ENCODE measurements at regions not wholly inside any gene's neighbourhood (a gene's known extent, or its start where the extent isn't known, plus 50 kb on each side); places are given as distances from the start of the nearest gene placed in this dataset.

- Histone ChIP-seq H3K27ac (no peak overlapping the region), H3K27me3 (no peaks in the 10 kb centered on the region), H3K9me3 (no peaks in the 10 kb centered on the region), H3K4me1 (peaks cover 0 to 15% (median 7%) of the 10 kb centered on the region in 4 donors), H3K4me3 (no peak overlapping the region), H3K36me3 (no peaks in the 10 kb centered on the region)
- WGBS, 5 donors, result 58 to 70% (median 62%) methylated on average over 2 of the region's 2 CpGs
- no peak for DNase-seq
- TF ChIP-seq POLR2A (IDR thresholded peaks at IDR 0.05), result no peak
- no peak for TF ChIP-seq POLR2AphosphoS5 (IDR thresholded peaks at IDR 0.05)
- no peak for TF ChIP-seq EP300 (IDR thresholded peaks at IDR 0.05)
- TF ChIP-seq CTCF (IDR thresholded peaks at IDR 0.05), result no peak
- intact Hi-C loops (cut with DNase I; ENCODE audit: low total_unique reads), result no loop called here
Measured at GRCh38 chr9:108467161-108467560, 388.6 kb downstream of the ACTL7B start.

- 82 to 95% (median 88%) methylated on average over 2 of the region's 2 CpGs for WGBS, 5 donors
- intact Hi-C loops (cut with DNase I; ENCODE audit: low total_unique reads), result no loop called here
- Histone ChIP-seq H3K4me3 (no peak overlapping the region), H3K27me3 (no peaks in the 10 kb centered on the region), H3K27ac (no peak overlapping the region), H3K4me1 (peaks cover 0 to 15% (median 7%) of the 10 kb centered on the region in 4 donors), H3K9me3 (no peaks in the 10 kb centered on the region), H3K36me3 (no peaks in the 10 kb centered on the region)
- TF ChIP-seq EP300 (IDR thresholded peaks at IDR 0.05) (no peak), CTCF (IDR thresholded peaks at IDR 0.05) (no peak), POLR2AphosphoS5 (IDR thresholded peaks at IDR 0.05) (no peak), POLR2A (IDR thresholded peaks at IDR 0.05) (no peak)
- DNase-seq, result no peak
Measured at GRCh38 chr9:108466304-108466703, 389.5 kb downstream of the ACTL7B start.

GRCh38 chr9:108463932-108464606 lies 391.7 kb downstream of the ACTL7B start:
- TF ChIP-seq POLR2A (IDR thresholded peaks at IDR 0.05), result no peak
- TF ChIP-seq POLR2AphosphoS5 (IDR thresholded peaks at IDR 0.05), result no peak
- TF ChIP-seq EP300 (IDR thresholded peaks at IDR 0.05), result no peak
- no peak for TF ChIP-seq CTCF (IDR thresholded peaks at IDR 0.05)
- 81 to 87% (median 84%) methylated on average over 3 of the region's 3 CpGs for WGBS, 5 donors
- H3K4me3 ChIP-seq, result no peak overlapping the region
- H3K4me1 ChIP-seq, result peaks cover 0 to 15% (median 7%) of the 10 kb centered on the region in 4 donors
- DNase-seq, result no peak
- intact Hi-C loops (cut with DNase I; ENCODE audit: low total_unique reads), result no loop called here
- H3K27ac ChIP-seq, result no peak overlapping the region
- no peaks in the 10 kb centered on the region for H3K9me3 ChIP-seq
- H3K36me3 ChIP-seq, result no peaks in the 10 kb centered on the region
- no peaks in the 10 kb centered on the region for H3K27me3 ChIP-seq

GRCh38 chr9:108456903-108457302 lies 398.9 kb downstream of the ACTL7B start:
- TF ChIP-seq POLR2A (IDR thresholded peaks at IDR 0.05), result no peak
- TF ChIP-seq CTCF (IDR thresholded peaks at IDR 0.05), result no peak
- Histone ChIP-seq H3K4me1 (no peaks in the 10 kb centered on the region), H3K27me3 (no peaks in the 10 kb centered on the region), H3K27ac (no peak overlapping the region), H3K36me3 (no peaks in the 10 kb centered on the region), H3K4me3 (no peak overlapping the region), H3K9me3 (no peaks in the 10 kb centered on the region)
- intact Hi-C loops (cut with DNase I; ENCODE audit: low total_unique reads), result no loop called here
- WGBS, 5 donors, result 85 to 96% (median 95%) methylated on average over 2 of the region's 2 CpGs
- DNase-seq, result no peak
